HEK293T (cell line): ENCODE measurements at regions not wholly inside any gene's neighbourhood (a gene's known extent, or its start where the extent isn't known, plus 50 kb on each side); places are given as distances from the start of the nearest gene placed in this dataset.

ENCODE experiments used
- ELF4 ChIP-seq: fragments of 450-650 bp; IDR thresholded peaks from 2 replicates; pipeline ENCODE4 v1.6.1; 2017; ENCODE audit warnings: antibody characterized with exemption
- SP1 ChIP-seq: fragments of 450-650 bp; IDR thresholded peaks from 2 replicates; pipeline ENCODE4 v1.6.1; 2017

DNA sequence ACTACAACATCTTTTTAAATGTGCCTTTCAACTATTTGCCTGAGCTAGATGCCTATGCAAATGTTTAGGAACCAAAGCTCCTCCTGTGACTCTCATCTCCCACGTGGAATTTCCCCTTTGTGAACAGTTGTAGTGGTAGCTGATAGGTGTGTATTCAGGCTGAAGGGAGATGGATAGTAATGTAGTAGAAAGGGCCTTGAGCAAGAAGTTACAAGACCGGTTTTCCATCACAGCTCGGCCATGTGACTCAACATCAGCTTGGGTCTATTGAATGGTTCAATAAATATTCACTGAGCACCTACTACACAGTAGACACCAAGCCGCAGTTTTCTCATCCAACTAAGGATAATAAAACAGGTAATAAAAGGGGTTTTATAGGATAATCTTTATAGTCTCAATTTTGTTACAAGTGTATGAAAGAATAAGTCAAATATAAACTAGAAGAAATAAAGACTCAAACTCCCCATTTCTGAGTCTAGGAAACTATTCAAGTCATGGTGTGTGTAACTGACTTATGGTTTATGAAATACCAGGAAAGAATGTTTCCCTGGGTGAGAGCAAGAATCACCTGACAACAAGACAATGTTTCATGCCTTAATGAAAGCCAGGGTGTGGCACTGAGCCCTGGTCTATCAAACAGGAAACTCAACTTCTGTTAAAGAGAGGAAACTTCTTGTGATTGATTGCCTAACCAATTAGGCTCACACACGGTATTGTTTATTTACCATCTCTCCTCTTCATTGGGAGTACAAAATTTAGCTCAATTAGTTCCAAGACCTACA is 187.1 kb upstream of the SPEF2 start:
- TF ChIP-seq ELF4 (no peak), SP1 (no peak)
